ENCODE measurements at regions not wholly inside any gene's neighbourhood (a gene's known extent, or its start where the extent isn't known, plus 50 kb on each side); places are given as distances from the start of the nearest gene placed in this dataset.
"Not testable (repeated sequence)": the region's sequence is repeated elsewhere in the genome, so short reads cannot be mapped to it uniquely, and the experiment has no call there.

GRCh38 chr17:77560381-77560780 lies 398.1 kb upstream of the TNRC6C start:
- ChIA-PET CTCF (no interaction called here), POLR2A (no interaction called here)
- TF ChIP-seq CTCF (IDR thresholded peaks at IDR 0.05; ENCODE audit: control extremely low read depth, extremely low read depth, low read depth, missing control alignments): no peak
- no peak for DNase-seq (ENCODE audit: extremely low spot score)

- POLR2A ChIA-PET: no interaction called here
These were observed 397.7 kb upstream of the TNRC6C start for GRCh38 chr17:77560841-77561240.

GRCh38 chr17:77562361-77562760 lies 396.1 kb upstream of the TNRC6C start:
- DNase-seq (ENCODE audit: extremely low spot score); POLR2A ChIA-PET: not testable (repeated sequence)
- CTCF ChIA-PET: interaction anchor here (1.0 kb wide), 1 partner anchor 19 kb away, joined by 6 read pairs; no protein-coding TSS in a partner anchor

More at GRCh38 chr17:77560841-77561240, 397.7 kb upstream of the TNRC6C start:
- DNase-seq (ENCODE audit: extremely low spot score): no peak
- no peak for TF ChIP-seq CTCF (IDR thresholded peaks at IDR 0.05; ENCODE audit: control extremely low read depth, extremely low read depth, low read depth, missing control alignments)
- CTCF ChIA-PET: no interaction called here

DNA sequence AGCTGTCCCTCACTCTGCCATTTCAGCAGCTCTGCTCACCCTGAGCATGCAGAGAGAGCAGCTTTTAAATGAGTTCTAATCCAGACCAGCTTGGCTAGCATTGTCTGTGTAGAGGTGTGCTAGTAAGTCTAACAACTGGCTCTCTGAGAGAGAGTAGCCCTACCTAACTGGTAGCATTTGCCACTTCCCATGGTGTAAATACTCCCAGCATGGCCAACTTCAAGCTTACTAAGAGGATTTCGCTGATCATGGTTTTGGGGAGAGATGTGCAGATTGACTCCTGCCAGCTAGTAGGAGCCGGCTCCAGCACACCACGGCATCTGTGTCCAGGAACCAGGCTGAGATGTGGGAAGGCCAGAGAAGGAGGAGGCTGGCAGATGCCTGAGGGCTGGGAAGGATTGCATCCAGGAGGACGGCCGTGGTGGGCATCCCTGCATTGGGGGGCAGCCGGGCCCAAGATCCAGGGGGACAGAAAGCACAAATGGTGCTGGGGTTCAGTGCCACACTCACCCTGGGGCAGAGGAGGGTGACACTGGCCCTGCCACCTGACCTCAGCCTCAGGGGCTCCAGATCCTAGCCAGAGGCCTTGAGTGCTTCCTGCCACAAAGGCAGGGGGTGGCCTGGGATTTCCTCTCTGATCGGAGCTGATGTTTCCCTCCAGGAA lies 394.9 kb upstream of the TNRC6C start:
- CTCF ChIA-PET: interaction anchor here (1.0 to 1.1 kb wide), 2 partner anchors 9 to 21 kb away, joined by 3 to 6 read pairs; no protein-coding TSS in a partner anchor
- DNase-seq (ENCODE audit: extremely low spot score): no peak
- no peak for TF ChIP-seq CTCF (IDR thresholded peaks at IDR 0.05; ENCODE audit: control extremely low read depth, extremely low read depth, low read depth, missing control alignments)
- POLR2A ChIA-PET: no interaction called here

- DNase-seq (ENCODE audit: extremely low spot score): no peak
- no peak for TF ChIP-seq CTCF (IDR thresholded peaks at IDR 0.05; ENCODE audit: control extremely low read depth, extremely low read depth, low read depth, missing control alignments)
- CTCF ChIA-PET: no interaction called here
- POLR2A ChIA-PET: no interaction called here
These were observed 394.1 kb upstream of the TNRC6C start for GRCh38 chr17:77564278-77564920.

GRCh38 chr17:77565166-77565565 lies 393.3 kb upstream of the TNRC6C start:
- DNase-seq (ENCODE audit: extremely low spot score): no peak
- CTCF ChIA-PET: no interaction called here
- POLR2A ChIA-PET: no interaction called here
- TF ChIP-seq CTCF (IDR thresholded peaks at IDR 0.05; ENCODE audit: control extremely low read depth, extremely low read depth, low read depth, missing control alignments): no peak

DNA sequence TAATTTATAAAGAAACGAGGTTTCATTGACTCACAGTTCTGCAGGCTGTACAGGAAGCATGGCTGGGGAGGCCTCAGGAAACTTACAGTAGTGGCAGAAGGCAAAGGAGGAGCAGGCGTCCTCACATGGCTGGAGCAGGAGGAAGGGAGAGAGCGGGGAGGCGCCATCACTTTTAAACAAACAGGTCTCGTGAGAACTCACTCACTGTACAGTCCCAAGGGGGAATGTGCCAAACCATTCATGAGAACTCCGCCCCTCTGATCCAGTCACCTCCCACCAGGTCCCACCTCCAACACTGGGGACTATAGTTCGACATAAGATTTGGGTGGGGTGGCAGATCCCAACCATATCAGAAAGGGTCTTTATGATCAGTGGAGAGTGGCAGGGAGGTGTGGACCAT lies 392.4 kb upstream of the TNRC6C start:
- no peak for TF ChIP-seq CTCF (IDR thresholded peaks at IDR 0.05; ENCODE audit: control extremely low read depth, extremely low read depth, low read depth, missing control alignments)
- POLR2A ChIA-PET: no interaction called here
- DNase-seq (ENCODE audit: extremely low spot score): no peak
- CTCF ChIA-PET: no interaction called here
